ENCODE measurements at regions not wholly inside any gene's neighbourhood (a gene's known extent, or its start where the extent isn't known, plus 50 kb on each side); places are given as distances from the start of the nearest gene placed in this dataset.
"Not testable (repeated sequence)": the region's sequence is repeated elsewhere in the genome, so short reads cannot be mapped to it uniquely, and the experiment has no call there.

GRCh38 chr17:77290759-77291558 is 150.2 kb downstream of the SEC14L1 start:
- DNase-seq = not testable (repeated sequence)

GRCh38 chr17:77291591-77292386 is 151.0 kb downstream of the SEC14L1 start:
- DNase-seq = no peak

GRCh38 chr17:77294761-77295160 is 154.0 kb downstream of the SEC14L1 start:
- DNase-seq = no peak

- DNase-seq = no peak
These were observed 154.6 kb downstream of the SEC14L1 start for GRCh38 chr17:77295241-77295853.

- no peak for DNase-seq
These were observed 156.1 kb downstream of the SEC14L1 start for GRCh38 chr17:77296769-77297409.

- DNase-seq = no peak
These were observed 157.2 kb downstream of the SEC14L1 start for GRCh38 chr17:77297693-77298666.

- no peak for DNase-seq
These were observed 158.0 kb downstream of the SEC14L1 start for GRCh38 chr17:77298811-77299210.

GRCh38 chr17:77299256-77300015 is 158.7 kb downstream of the SEC14L1 start:
- DNase-seq = no peak

- no peak for DNase-seq
These were observed 159.4 kb downstream of the SEC14L1 start for GRCh38 chr17:77300016-77300686.

GRCh38 chr17:77301694-77302266 is 161.0 kb downstream of the SEC14L1 start:
- DNase-seq = peak; percentile 54

- DNase-seq = no peak
These were observed 161.9 kb downstream of the SEC14L1 start for GRCh38 chr17:77302682-77303081.

GRCh38 chr17:77303620-77304019 is 162.9 kb downstream of the SEC14L1 start:
- DNase-seq = no peak

- peak; percentile 79 for DNase-seq
These were observed 163.4 kb downstream of the SEC14L1 start for GRCh38 chr17:77304051-77304745.

GRCh38 chr17:77304746-77305473 is 164.1 kb downstream of the SEC14L1 start:
- no peak for DNase-seq

GRCh38 chr17:77306048-77306789 is 165.4 kb downstream of the SEC14L1 start:
- no peak for DNase-seq

- DNase-seq = no peak
These were observed 166.2 kb downstream of the SEC14L1 start for GRCh38 chr17:77306790-77307478.

GRCh38 chr17:77307479-77308198 is 166.9 kb downstream of the SEC14L1 start:
- no peak for DNase-seq
